AG04450 (cell line): ENCODE measurements at regions not wholly inside any gene's neighbourhood (a gene's known extent, or its start where the extent isn't known, plus 50 kb on each side); places are given as distances from the start of the nearest gene placed in this dataset.
"Not testable (repeated sequence)": the region's sequence is repeated elsewhere in the genome, so short reads cannot be mapped to it uniquely, and the experiment has no call there.

Experiments
- CTCF ChIA-PET: fragments of 300-600, 350-600 bp; formaldehyde crosslinking; extraction: SDS; loops from one replicate; lab custom pipeline; 2022; ENCODE audit warnings: antibody characterized with exemption, inconsistent platforms; lab: Charles Lee
- POLR2A ChIA-PET: fragments of 350-600 bp; formaldehyde crosslinking; extraction: SDS; loops from one replicate; lab custom pipeline; 2021; ENCODE audit warnings: antibody characterized with exemption, inconsistent platforms; lab: Yijun Ruan, JAX
- DNase-seq: peaks from one replicate; pipeline ENCODE4 v3.0.0-alpha.2; 2011; ENCODE audit warnings: low read depth, low spot score
- H3K27ac ChIP-seq: one replicate; pipeline ENCODE4 v1.5.1; 2012; ENCODE audit warnings: low read depth, low read length, control low read depth
- H3K27me3 ChIP-seq: one replicate; pipeline ENCODE4 v1.6.0; 2012; ENCODE audit warnings: low read length; ENCODE audit not compliant: control insufficient read depth, insufficient read depth
- H3K4me3 ChIP-seq: 2 replicates; pipeline ENCODE4 v1.5.1; 2011; ENCODE audit warnings: mild to moderate bottlenecking, low read depth, low read length, control low read depth
- H3K9me3 ChIP-seq: 2 replicates; pipeline ENCODE4 v1.5.1; 2012; ENCODE audit warnings: low read length; ENCODE audit not compliant: control insufficient read depth, insufficient read depth
- TF ChIP-seq, protein P1 (sequence below): IDR thresholded peaks from 2 replicates; pipeline ENCODE4 v1.5.1; 2011; ENCODE audit warnings: low read depth, low read length, control low read depth, inconsistent platforms

DNA sequence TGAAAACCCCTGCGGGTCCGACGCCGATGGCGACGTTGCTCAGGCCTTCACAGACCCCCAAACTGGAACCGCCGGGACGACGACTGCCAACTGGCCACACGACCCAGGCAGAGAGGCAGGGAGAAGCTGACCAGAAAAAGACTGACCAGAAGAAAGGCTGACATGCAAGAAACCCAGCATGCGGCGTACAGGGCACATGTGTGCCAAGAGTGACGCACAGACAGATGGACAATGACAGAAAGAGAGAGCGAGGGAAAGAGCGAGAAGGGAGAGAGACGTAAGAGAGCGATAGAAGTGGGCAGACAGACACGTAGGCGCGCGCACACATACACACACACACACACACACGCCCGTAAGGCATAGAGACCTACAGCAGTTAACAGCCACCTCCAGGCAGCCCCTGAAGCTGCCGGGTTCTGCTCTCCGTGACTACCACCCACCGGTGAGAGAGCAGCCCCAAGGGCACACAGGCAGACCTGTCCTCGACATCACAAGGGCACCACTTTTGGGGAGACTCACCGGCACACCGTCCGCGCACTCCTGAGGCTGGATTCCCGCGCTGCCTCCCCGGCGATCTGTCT, 67.2 kb upstream of the ZNF527 start:
- DNase-seq = no peak
- no peaks in the 10 kb centered on the region for H3K27me3 ChIP-seq
- H3K27ac ChIP-seq = no peak overlapping the region
- H3K9me3 ChIP-seq = peaks cover 41% of the 10 kb centered on the region
- no peak overlapping the region for H3K4me3 ChIP-seq
- TF ChIP-seq, protein P1, sequence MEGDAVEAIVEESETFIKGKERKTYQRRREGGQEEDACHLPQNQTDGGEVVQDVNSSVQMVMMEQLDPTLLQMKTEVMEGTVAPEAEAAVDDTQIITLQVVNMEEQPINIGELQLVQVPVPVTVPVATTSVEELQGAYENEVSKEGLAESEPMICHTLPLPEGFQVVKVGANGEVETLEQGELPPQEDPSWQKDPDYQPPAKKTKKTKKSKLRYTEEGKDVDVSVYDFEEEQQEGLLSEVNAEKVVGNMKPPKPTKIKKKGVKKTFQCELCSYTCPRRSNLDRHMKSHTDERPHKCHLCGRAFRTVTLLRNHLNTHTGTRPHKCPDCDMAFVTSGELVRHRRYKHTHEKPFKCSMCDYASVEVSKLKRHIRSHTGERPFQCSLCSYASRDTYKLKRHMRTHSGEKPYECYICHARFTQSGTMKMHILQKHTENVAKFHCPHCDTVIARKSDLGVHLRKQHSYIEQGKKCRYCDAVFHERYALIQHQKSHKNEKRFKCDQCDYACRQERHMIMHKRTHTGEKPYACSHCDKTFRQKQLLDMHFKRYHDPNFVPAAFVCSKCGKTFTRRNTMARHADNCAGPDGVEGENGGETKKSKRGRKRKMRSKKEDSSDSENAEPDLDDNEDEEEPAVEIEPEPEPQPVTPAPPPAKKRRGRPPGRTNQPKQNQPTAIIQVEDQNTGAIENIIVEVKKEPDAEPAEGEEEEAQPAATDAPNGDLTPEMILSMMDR = no peak
- ChIA-PET CTCF (no interaction called here), POLR2A (no interaction called here)

DNA sequence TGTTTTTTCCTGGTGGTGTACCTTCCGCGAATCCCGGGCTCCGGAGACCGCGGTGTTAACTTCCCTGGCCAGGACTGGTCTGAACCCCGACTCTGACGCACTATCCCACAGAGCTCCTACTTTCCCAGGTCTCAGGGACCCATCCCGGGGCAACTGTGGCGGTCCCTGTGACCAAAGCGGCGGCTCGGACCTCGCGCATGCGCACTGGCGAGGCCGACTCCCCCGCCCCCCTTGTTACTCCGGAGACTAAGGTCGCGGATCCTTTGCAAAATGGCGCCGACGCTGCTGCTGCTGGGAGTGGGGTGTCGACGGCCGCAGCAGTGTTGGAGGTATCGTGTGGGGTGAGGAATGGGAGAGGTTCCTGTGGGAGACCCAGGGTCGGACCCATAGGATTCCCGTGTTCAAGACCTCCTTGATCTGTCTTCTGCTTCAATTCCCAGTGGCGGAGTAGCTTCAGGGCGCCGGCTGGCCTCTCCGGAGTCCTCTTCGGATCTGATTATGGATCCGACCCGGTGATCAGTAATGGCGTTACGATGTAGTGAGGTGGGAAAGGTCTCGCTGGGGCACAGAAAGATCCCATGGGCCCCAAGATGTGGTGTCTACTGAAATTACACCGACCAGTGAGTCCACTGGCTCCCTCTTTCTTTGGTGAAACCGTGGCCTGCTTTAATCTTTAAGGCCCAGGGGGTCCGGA, 66.6 kb upstream of the ZNF527 start:
- CTCF ChIA-PET = no interaction called here
- no peak overlapping the region for H3K4me3 ChIP-seq
- no peaks in the 10 kb centered on the region for H3K27me3 ChIP-seq
- H3K9me3 ChIP-seq = peaks cover 41% of the 10 kb centered on the region
- DNase-seq = no peak
- POLR2A ChIA-PET = no interaction called here
- TF ChIP-seq, protein P1 = no peak
- no peak overlapping the region for H3K27ac ChIP-seq

DNA sequence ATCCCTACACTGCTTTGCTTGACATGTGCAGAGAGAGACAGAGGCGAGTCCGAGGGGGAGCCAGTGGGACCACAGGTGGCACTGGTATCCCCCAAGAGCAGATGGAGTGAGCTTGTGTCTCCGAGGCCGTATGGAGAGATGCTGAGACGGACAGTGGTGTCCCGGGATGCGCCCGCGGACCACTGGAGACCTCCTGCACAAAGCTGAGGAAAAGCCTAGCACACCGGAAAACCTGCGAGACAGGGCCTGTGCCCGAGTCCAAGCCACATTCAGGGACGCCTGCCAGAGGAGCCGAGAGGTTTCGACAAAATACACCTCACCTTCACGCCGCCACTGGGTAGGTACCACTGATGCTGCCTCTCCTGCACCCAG, 66.0 kb upstream of the ZNF527 start:
- Histone ChIP-seq H3K4me3 (no peak overlapping the region), H3K27me3 (no peaks in the 10 kb centered on the region), H3K27ac (no peak overlapping the region), H3K9me3 (peaks cover 41% of the 10 kb centered on the region)
- TF ChIP-seq, protein P1 = no peak
- CTCF ChIA-PET = no interaction called here
- no peak for DNase-seq
- POLR2A ChIA-PET = no interaction called here

DNA sequence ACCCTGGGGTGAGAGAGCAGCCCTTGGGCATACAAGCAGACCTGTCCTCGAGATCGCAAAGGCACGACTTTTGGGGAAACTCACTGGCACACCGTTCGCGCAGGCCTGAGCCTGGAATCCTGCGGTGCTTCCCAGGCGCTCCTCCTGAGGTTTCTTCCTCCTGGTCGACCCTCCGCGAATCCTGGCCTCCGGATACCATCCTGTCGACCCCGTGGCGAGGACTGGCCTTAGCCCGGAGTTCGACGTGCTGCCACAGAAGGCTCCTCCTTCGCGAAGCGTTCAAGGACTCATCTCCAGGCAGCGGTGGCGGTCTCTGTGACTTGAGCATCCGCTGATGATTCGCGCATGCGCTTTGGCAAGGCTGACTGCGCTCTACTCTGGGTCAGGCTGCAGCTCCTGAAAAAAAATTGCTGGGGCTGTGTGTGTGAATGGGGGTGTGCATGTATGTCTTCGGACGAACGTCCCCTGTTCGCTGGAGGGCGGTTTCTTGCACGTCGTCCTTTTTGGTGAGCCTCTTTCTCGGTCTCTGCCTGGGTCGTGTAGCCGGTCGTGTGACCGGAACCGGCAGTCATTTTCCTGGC, 64.4 kb upstream of the ZNF527 start:
- ChIA-PET CTCF (no interaction called here), POLR2A (no interaction called here)
- TF ChIP-seq, protein P1 = no peak
- Histone ChIP-seq H3K27me3 (no peaks in the 10 kb centered on the region), H3K4me3 (no peak overlapping the region), H3K9me3 (peaks cover 41% of the 10 kb centered on the region), H3K27ac (no peak overlapping the region)
- DNase-seq = no peak

DNA sequence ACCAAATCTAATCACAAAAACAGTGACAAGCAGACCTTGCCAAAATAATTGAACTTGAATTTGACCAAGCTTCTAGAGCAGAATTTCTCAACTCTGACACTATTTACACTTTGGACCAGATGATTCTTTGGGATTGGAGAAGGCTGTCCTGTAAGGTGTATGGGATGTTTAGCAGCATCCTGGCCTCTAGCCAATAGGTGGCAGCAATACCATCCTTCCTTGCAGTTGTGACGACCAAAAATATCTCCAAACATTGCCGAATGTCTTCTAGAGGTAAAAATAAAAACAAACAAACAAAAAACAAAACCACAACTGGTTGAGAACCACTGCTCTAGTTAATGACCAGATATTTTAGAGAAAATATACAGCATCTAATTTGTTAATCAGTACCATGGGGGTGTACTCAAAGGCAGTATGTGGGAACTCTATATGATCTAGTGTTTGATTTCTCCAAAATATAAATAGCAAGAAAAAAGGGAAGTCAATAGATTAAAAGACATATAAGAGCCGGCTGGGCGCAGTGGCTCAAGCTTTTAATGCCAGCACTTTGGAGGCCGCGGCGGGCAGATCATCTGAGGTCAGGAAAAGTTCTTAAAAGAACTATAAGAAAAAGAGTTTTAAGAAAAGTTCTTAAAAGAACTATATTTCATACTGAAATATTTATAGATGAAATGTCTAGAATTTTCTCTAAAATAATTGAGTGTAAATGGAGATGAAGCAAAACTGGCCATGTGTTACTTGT, 60.9 kb upstream of the ZNF527 start:
- no peaks in the 10 kb centered on the region for H3K27me3 ChIP-seq
- ChIA-PET POLR2A (no interaction called here), CTCF (no interaction called here)
- peaks cover 24% of the 10 kb centered on the region for H3K9me3 ChIP-seq
- TF ChIP-seq, protein P1 = no peak
- H3K4me3 ChIP-seq = no peak overlapping the region
- no peak overlapping the region for H3K27ac ChIP-seq
- DNase-seq = no peak

DNA sequence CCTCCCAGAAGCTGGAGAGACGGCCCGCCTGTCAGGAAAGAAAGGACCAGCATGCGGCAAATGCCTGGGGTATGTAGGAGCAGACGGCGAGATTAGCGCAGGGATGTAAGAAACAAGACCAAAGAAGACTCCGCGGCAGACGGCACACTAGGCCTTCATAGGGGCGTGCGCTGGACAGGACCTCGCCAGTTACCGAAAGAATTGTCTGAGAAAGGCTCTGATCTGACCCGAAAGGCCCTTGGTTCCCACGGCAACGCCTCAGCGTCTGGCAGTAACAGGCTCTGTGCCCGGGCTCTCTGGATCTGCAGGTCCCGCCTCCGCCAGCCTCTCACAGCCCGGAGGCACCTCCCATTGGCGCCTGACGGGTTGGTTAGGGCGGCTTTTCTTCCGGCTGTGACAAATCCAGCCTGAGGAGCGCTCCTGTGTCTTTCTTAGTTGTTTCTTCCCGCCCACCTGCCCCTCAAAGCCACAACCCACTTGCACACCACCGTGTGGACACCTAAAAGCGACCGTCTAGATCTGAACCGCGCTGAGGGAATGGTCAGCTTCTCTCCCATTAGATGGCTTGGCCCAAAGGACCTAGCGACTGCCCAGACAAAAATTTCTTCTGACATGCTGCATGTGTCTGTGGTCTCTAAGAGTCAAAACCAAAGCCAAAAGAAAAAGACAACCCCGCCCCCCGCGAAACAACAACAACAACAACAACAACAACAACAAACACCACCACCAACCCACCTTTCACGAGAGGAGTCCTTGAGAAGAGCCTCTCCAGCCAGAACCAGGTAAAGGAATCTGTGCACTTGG, 58.2 kb upstream of the ZNF527 start:
- not testable (repeated sequence) for H3K27ac ChIP-seq

More for the DNA sequence above, 58.2 kb upstream of the ZNF527 start:
- CTCF ChIA-PET, DNase-seq, H3K27me3 ChIP-seq, POLR2A ChIA-PET, H3K9me3 ChIP-seq: not testable (repeated sequence)
- H3K4me3 ChIP-seq = peak overlapping the region; percentile 45
